GM12872 (cell line): ENCODE measurements at regions not wholly inside any gene's neighbourhood (a gene's known extent, or its start where the extent isn't known, plus 50 kb on each side); places are given as distances from the start of the nearest gene placed in this dataset.

Experiments used
- TF ChIP-seq, protein P1 (sequence below): IDR thresholded peaks from 3 replicates; pipeline ENCODE4 v1.5.1; 2011; ENCODE audit warnings: low read depth, mild to moderate bottlenecking, low read length, moderate library complexity; ENCODE audit not compliant: insufficient read depth

DNA sequence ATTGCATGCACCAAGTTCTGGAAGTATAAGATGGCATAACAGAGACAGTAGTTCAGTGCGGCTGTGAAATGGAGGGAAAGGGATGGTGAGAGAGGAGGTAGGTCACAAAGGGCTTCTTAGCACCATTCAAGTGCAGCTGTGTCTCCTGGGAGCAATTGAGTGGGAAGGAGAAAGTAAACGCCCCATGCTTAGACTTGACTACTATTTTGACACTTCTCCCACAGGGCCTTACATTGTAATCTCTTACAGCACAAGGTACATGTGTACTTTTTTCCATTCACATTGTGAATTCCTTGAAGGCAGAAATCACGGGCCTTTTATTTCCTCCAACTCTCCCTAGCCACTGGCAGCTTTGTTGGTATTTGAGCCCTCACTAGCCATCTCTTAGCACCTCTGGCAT lies 239.6 kb upstream of the FOXD3 start:
- TF ChIP-seq, protein P1, sequence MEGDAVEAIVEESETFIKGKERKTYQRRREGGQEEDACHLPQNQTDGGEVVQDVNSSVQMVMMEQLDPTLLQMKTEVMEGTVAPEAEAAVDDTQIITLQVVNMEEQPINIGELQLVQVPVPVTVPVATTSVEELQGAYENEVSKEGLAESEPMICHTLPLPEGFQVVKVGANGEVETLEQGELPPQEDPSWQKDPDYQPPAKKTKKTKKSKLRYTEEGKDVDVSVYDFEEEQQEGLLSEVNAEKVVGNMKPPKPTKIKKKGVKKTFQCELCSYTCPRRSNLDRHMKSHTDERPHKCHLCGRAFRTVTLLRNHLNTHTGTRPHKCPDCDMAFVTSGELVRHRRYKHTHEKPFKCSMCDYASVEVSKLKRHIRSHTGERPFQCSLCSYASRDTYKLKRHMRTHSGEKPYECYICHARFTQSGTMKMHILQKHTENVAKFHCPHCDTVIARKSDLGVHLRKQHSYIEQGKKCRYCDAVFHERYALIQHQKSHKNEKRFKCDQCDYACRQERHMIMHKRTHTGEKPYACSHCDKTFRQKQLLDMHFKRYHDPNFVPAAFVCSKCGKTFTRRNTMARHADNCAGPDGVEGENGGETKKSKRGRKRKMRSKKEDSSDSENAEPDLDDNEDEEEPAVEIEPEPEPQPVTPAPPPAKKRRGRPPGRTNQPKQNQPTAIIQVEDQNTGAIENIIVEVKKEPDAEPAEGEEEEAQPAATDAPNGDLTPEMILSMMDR, result no peak

DNA sequence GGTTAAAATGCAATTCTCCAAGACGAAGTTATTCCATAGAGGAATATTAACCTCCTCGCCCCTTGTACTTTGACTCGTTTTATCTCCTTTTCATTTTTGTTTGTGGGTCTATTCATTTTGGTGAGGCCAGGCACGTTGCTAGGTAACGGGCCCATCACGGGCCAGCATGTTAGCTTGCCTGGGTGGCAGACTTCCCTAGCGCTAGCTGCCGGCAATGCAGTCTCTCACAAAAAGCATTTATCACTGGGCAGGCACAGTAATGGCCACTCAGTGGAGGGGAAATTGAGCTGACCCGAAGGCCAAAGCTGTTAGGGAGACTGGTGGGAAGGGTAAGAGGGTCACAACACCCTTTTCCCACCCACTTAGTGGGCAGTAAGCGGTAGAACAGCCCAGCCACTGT lies 234.4 kb upstream of the FOXD3 start:
- TF ChIP-seq, protein P1, result no peak

DNA sequence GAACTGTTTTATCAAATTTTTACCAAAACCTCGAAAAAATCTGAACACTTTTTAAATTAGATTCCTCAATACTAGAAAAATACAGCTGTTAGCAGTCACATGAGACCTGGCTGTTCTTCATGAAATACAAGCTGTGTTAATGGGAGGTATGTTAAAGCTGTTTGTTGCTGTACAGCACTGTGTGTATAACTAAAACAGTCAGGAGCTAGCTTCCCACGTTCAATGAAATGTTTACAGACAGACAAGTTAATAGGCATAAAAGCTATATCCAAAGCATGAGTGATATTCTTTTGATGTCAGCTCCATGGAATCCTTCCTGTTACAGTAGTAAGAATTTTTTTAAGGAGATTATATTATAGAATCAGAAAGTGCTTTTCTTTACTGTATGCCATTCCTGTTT lies 223.2 kb upstream of the FOXD3 start:
- TF ChIP-seq, protein P1, result no peak

DNA sequence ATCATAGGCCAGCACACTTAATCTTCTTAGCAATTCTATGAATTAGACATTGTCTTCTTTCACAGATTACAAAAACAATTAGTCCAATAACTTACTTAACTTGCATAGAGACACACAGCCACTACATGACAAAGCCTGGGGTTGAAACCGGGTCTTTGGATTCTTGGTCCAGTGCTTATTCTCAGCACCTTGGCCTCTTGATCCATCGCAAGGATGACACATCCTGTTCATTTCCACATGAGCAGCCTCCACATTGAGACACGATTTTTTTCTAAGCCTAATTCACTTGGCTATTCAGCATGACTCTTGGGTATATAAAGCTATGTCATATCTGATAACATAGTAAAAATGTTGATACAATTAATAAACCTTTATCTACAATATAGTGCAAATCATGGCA lies 221.0 kb upstream of the FOXD3 start:
- TF ChIP-seq, protein P1, result no peak

DNA sequence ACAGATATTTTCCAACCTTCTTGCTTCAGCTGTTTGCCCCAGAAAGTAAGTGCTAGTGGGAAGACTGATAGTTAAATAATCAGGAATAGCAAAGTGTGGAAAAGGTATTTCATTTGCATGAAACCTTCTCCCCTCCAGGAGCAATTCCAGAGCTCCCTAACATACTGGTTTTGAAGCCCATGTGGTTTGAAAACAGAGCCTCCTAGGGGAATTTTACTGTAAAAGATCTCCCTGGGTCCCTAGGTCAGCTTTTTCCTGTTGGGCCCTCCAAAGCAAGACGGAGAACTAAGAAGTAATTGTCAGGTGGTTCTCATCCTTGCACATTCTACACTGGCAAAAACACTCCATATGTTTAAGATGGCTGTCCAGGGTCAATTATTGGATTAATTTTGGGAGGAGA lies 218.7 kb upstream of the FOXD3 start:
- TF ChIP-seq, protein P1, result no peak

DNA sequence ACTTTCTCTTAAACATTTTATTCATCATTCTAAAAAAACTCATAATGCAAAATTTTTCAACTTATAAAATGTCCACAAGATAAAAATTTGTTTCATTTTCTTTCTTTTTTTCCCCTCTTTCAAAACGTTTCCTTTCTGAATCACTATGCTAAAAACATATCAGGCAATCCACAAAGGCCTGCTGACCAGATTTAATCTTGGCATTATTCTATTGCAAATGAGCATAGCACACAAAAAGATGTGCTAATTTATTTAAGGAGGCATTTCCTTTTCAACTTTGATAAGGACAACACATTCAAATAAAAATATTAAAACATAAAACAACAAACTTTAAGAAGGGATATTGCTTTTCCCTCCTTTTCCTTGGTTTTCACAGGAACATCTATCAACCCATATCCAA lies 215.3 kb upstream of the FOXD3 start:
- TF ChIP-seq, protein P1, result no peak

DNA sequence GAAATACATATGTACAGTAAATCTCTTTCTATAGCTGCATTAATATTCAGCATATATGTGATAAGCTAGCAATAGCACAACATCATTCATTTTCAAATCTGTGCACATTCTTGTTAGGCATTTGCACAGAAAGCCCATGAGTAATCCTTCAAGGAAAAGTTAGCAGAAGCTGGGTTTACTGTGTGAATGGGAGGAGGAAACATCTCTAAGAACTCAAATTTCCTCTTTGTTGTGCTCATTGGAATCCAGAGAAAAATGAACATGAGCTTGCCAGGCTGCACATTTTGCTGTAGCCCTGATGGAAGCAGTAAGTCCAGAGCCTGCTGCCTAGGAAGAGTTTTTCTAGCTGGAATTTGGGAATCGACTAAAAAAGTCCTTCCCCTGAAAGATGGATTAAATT lies 214.2 kb upstream of the FOXD3 start:
- TF ChIP-seq, protein P1, result no peak
